HEK293 (cell line): ENCODE measurements at regions not wholly inside any gene's neighbourhood (a gene's known extent, or its start where the extent isn't known, plus 50 kb on each side); places are given as distances from the start of the nearest gene placed in this dataset.

Experiments
- CTCF ChIA-PET: fragments of 350-600 bp; formaldehyde crosslinking; extraction: SDS; loops from one replicate; lab custom pipeline; 2021; ENCODE audit warnings: antibody characterized with exemption; lab: Yijun Ruan, JAX
- POLR2A ChIA-PET: fragments of 300-600 bp; formaldehyde crosslinking; extraction: SDS; loops from one replicate; lab custom pipeline; 2020; ENCODE audit warnings: antibody characterized with exemption, inconsistent platforms; lab: Yijun Ruan, JAX
- H3K27ac ChIP-seq: fragments of 200-500 bp; sonication (Bioruptor generic); 2 replicates; pipeline ENCODE4 v1.5.1; 2014; ENCODE audit warnings: low read depth, low read length, control low read depth, inconsistent platforms; ENCODE audit errors: extremely low read depth
- H3K36me3 ChIP-seq, 2 experiments: fragments of 200-500 bp in 1 of 2; sonication (Bioruptor generic) in 1 of 2; 1 replicate in 1 of 2; 2 replicates in 1 of 2; pipeline ENCODE4 v1.5.1; 2014 to 2017; ENCODE audit warnings: inconsistent platforms in 2 of 2, low read length in 2 of 2; ENCODE audit not compliant: control insufficient read depth in 2 of 2, insufficient read depth in 1 of 2
- H3K4me1 ChIP-seq: fragments of 200-500 bp; sonication (Bioruptor generic); 2 replicates; pipeline ENCODE4 v1.5.1; 2014; ENCODE audit warnings: mild to moderate bottlenecking, low read length, inconsistent platforms; ENCODE audit not compliant: control insufficient read depth, insufficient read depth
- H3K4me3 ChIP-seq: 2 replicates; pipeline ENCODE4 v1.5.1; 2011; ENCODE audit warnings: low read depth, mild to moderate bottlenecking, control low read depth, low read length, moderate library complexity
- H3K9me3 ChIP-seq: fragments of 200-500 bp; sonication (Bioruptor generic); 2 replicates; pipeline ENCODE4 v1.5.1; 2014; ENCODE audit warnings: low read depth, low read length, inconsistent platforms; ENCODE audit not compliant: control insufficient read depth, insufficient read depth
- GLIS2 ChIP-seq: fragments of 450-650 bp; formaldehyde crosslinking; IDR thresholded peaks from 2 replicates; pipeline ENCODE4 v1.5.1; 2016; ENCODE audit warnings: missing biosample characterization, missing genetic modification characterization
- HOXC10 ChIP-seq: sonication (generic); formaldehyde crosslinking; IDR thresholded peaks from 2 replicates; pipeline ENCODE4 v1.8.1; 2023; ENCODE audit warnings: mild to moderate bottlenecking, missing genetic modification reagents
- KLF1 ChIP-seq: fragments of 450-650 bp; formaldehyde crosslinking; IDR thresholded peaks from 2 replicates; pipeline ENCODE4 v1.5.1; 2016; ENCODE audit warnings: missing biosample characterization, missing genetic modification characterization
- PATZ1 ChIP-seq: fragments of 450-650 bp; formaldehyde crosslinking; IDR thresholded peaks from 2 replicates; pipeline ENCODE4 v1.5.1; 2016; ENCODE audit warnings: missing biosample characterization, missing genetic modification characterization
- TRIM28 ChIP-seq: IDR thresholded peaks from 2 replicates; pipeline ENCODE4 v1.6.1; 2011; ENCODE audit warnings: low read length, control low read depth, borderline replicate concordance
- ZFP69B ChIP-seq: fragments of 450-650 bp; formaldehyde crosslinking; IDR thresholded peaks from 2 replicates; pipeline ENCODE4 v1.5.1; 2016; ENCODE audit warnings: missing biosample characterization, missing genetic modification characterization
- ZNF121 ChIP-seq: fragments of 450-650 bp; formaldehyde crosslinking; IDR thresholded peaks from 2 replicates; pipeline ENCODE4 v1.5.1; 2016; ENCODE audit warnings: missing biosample characterization, missing genetic modification characterization
- ZNF148 ChIP-seq: fragments of 450-650 bp; formaldehyde crosslinking; IDR thresholded peaks from 2 replicates; pipeline ENCODE4 v1.5.0; 2017; ENCODE audit warnings: missing biosample characterization, missing genetic modification characterization, borderline replicate concordance
- ZNF366 ChIP-seq: fragments of 450-650 bp; formaldehyde crosslinking; conservative IDR thresholded peaks from 2 replicates; pipeline ENCODE4 v1.5.1; 2016; ENCODE audit warnings: missing biosample characterization, missing genetic modification characterization
- ZNF426 ChIP-seq: fragments of 450-650 bp; formaldehyde crosslinking; IDR thresholded peaks from 2 replicates; pipeline ENCODE4 v1.5.1; 2017; ENCODE audit warnings: missing biosample characterization, missing genetic modification characterization, mild to moderate bottlenecking, inconsistent platforms, moderate library complexity
- ZNF488 ChIP-seq: fragments of 450-650 bp; formaldehyde crosslinking; IDR thresholded peaks from 2 replicates; pipeline ENCODE4 v1.5.1; 2016; ENCODE audit warnings: missing biosample characterization, missing genetic modification characterization
- ZNF521 ChIP-seq: fragments of 450-650 bp; formaldehyde crosslinking; IDR thresholded peaks from 2 replicates; pipeline ENCODE4 v1.5.1; 2017; ENCODE audit warnings: missing biosample characterization, mild to moderate bottlenecking, missing genetic modification characterization
- ZNF623 ChIP-seq: fragments of 450-650 bp; formaldehyde crosslinking; IDR thresholded peaks from 2 replicates; pipeline ENCODE4 v1.5.1; 2016; ENCODE audit warnings: missing biosample characterization, missing genetic modification characterization
- ZNF654 ChIP-seq: fragments of 450-650 bp; formaldehyde crosslinking; IDR thresholded peaks from 2 replicates; pipeline ENCODE4 v1.5.1; 2016; ENCODE audit warnings: low read depth, missing biosample characterization, missing genetic modification characterization
- ZNF670 ChIP-seq: fragments of 450-650 bp; formaldehyde crosslinking; IDR thresholded peaks from 2 replicates; pipeline ENCODE4 v1.5.1; 2016; ENCODE audit warnings: missing biosample characterization, missing genetic modification characterization, low read depth
- ZNF776 ChIP-seq: fragments of 450-650 bp; formaldehyde crosslinking; IDR thresholded peaks from 2 replicates; pipeline ENCODE4 v1.5.0; 2017; ENCODE audit warnings: missing biosample characterization, missing genetic modification characterization, borderline replicate concordance
- ZSCAN4 ChIP-seq: fragments of 450-650 bp; formaldehyde crosslinking; IDR thresholded peaks from 2 replicates; pipeline ENCODE4 v1.5.1; 2017; ENCODE audit warnings: missing biosample characterization, missing genetic modification characterization
- TF ChIP-seq, protein P1 (sequence below): fragments of 450-650 bp; formaldehyde crosslinking; IDR thresholded peaks from 2 replicates; pipeline ENCODE4 v1.5.1; 2016; ENCODE audit warnings: missing biosample characterization, missing genetic modification characterization
- TF ChIP-seq, protein P2 (sequence below): fragments of 450-650 bp; formaldehyde crosslinking; IDR thresholded peaks from 2 replicates; pipeline ENCODE4 v1.5.1; 2016; ENCODE audit warnings: missing biosample characterization, missing genetic modification characterization
- TF ChIP-seq, protein P3 (sequence below): fragments of 450-650 bp; formaldehyde crosslinking; IDR thresholded peaks from 2 replicates; pipeline ENCODE4 v1.5.1; 2016; ENCODE audit warnings: missing biosample characterization, missing genetic modification characterization

GRCh38 chr14:105887692-105888091 is 361.3 kb downstream of the TMEM121 start:
- CTCF ChIA-PET = no interaction called here
- no peak overlapping the region for H3K4me3 ChIP-seq
- no peaks in the 10 kb centered on the region for H3K9me3 ChIP-seq
- no peaks in the 10 kb centered on the region for H3K36me3 ChIP-seq
- H3K27ac ChIP-seq = no peak overlapping the region
- no peak for TF ChIP-seq ZNF776 (tag by site-specific recombination)
- TF ChIP-seq ZNF654 (tag by site-specific recombination) = no peak
- TF ChIP-seq, protein P1, sequence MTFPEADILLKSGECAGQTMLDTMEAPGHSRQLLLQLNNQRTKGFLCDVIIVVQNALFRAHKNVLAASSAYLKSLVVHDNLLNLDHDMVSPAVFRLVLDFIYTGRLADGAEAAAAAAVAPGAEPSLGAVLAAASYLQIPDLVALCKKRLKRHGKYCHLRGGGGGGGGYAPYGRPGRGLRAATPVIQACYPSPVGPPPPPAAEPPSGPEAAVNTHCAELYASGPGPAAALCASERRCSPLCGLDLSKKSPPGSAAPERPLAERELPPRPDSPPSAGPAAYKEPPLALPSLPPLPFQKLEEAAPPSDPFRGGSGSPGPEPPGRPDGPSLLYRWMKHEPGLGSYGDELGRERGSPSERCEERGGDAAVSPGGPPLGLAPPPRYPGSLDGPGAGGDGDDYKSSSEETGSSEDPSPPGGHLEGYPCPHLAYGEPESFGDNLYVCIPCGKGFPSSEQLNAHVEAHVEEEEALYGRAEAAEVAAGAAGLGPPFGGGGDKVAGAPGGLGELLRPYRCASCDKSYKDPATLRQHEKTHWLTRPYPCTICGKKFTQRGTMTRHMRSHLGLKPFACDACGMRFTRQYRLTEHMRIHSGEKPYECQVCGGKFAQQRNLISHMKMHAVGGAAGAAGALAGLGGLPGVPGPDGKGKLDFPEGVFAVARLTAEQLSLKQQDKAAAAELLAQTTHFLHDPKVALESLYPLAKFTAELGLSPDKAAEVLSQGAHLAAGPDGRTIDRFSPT = no peak
- TF ChIP-seq, protein P2, sequence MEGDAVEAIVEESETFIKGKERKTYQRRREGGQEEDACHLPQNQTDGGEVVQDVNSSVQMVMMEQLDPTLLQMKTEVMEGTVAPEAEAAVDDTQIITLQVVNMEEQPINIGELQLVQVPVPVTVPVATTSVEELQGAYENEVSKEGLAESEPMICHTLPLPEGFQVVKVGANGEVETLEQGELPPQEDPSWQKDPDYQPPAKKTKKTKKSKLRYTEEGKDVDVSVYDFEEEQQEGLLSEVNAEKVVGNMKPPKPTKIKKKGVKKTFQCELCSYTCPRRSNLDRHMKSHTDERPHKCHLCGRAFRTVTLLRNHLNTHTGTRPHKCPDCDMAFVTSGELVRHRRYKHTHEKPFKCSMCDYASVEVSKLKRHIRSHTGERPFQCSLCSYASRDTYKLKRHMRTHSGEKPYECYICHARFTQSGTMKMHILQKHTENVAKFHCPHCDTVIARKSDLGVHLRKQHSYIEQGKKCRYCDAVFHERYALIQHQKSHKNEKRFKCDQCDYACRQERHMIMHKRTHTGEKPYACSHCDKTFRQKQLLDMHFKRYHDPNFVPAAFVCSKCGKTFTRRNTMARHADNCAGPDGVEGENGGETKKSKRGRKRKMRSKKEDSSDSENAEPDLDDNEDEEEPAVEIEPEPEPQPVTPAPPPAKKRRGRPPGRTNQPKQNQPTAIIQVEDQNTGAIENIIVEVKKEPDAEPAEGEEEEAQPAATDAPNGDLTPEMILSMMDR (tag by site-specific recombination) = no peak
- no peak for TF ChIP-seq ZSCAN4
- no peak for TF ChIP-seq ZNF488 (tag by site-specific recombination)
- no peak for TF ChIP-seq HOXC10 (CRISPR knock-in tag)
- TF ChIP-seq ZNF623 (tag by site-specific recombination) = no peak
- no peak for TF ChIP-seq TRIM28
- TF ChIP-seq ZNF426 = no peak
- TF ChIP-seq KLF1 (tag by site-specific recombination) = no peak
- TF ChIP-seq, protein P3, sequence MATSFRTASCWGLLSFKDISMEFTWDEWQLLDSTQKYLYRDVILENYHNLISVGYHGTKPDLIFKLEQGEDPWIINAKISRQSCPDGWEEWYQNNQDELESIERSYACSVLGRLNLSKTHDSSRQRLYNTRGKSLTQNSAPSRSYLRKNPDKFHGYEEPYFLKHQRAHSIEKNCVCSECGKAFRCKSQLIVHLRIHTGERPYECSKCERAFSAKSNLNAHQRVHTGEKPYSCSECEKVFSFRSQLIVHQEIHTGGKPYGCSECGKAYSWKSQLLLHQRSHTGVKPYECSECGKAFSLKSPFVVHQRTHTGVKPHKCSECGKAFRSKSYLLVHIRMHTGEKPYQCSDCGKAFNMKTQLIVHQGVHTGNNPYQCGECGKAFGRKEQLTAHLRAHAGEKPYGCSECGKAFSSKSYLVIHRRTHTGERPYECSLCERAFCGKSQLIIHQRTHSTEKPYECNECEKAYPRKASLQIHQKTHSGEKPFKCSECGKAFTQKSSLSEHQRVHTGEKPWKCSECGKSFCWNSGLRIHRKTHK (tag by site-specific recombination) = no peak
- TF ChIP-seq GLIS2 (tag by site-specific recombination) = no peak
- TF ChIP-seq ZNF148 (tag by site-specific recombination) = no peak
- TF ChIP-seq ZNF521 (tag by site-specific recombination) = no peak
- no peak for TF ChIP-seq ZNF366
- no peak for TF ChIP-seq ZFP69B (tag by site-specific recombination)
- no peak for TF ChIP-seq ZNF121
- no peak for TF ChIP-seq ZNF670 (tag by site-specific recombination)
- TF ChIP-seq PATZ1 = no peak
- TF ChIP-seq, all 188 proteins: peak for 0
- H3K4me1 ChIP-seq = no peaks in the 10 kb centered on the region
- POLR2A ChIA-PET = no interaction called here
